ENCODE measurements at regions not wholly inside any gene's neighbourhood (a gene's known extent, or its start where the extent isn't known, plus 50 kb on each side); places are given as distances from the start of the nearest gene placed in this dataset.
"Not testable (repeated sequence)": the region's sequence is repeated elsewhere in the genome, so short reads cannot be mapped to it uniquely, and the experiment has no call there.

- Mint-ChIP-seq H3K27me3 (no peaks in the 10 kb centered on the region), H3K4me1 (no peaks in the 10 kb centered on the region), H3K9me3 (peaks cover 0 to 8% (median 1%) of the 10 kb centered on the region in 7 donors), H3K27ac (no peak overlapping the region), H3K4me3 (no peak overlapping the region), H3K36me3 (no peaks in the 10 kb centered on the region)
- H3K36me3 ChIP-seq (ENCODE audit: control insufficient read depth, insufficient read depth, low read length), result no peaks in the 10 kb centered on the region
- DNase-seq (no peak), ATAC-seq (ENCODE audit: low read depth in 2 of 2) (no peak)
- no peak overlapping the region for H3K4me3 ChIP-seq (ENCODE audit: low read depth, low read length)
- no peaks in the 10 kb centered on the region for H3K27me3 ChIP-seq (ENCODE audit: control insufficient read depth, insufficient read depth, low read length)
- no peaks in the 10 kb centered on the region for H3K9me3 ChIP-seq (ENCODE audit: control insufficient read depth in 2 of 2, low read length in 2 of 2)
- H3K27ac ChIP-seq (ENCODE audit: insufficient read depth, low read length, poor library complexity, severe bottlenecking), result no peak overlapping the region
- no peaks in the 10 kb centered on the region for H3K4me1 ChIP-seq (ENCODE audit: control insufficient read depth, insufficient read depth, low read length, poor library complexity, severe bottlenecking)
Measured at GRCh38 chr17:71779482-71779881, 341.3 kb upstream of the SOX9 start.

GRCh38 chr17:71780596-71780995, 340.2 kb upstream of the SOX9 start:
- no peak for DNase-seq
- Histone ChIP-seq H3K9me3 (ENCODE audit: control insufficient read depth in 2 of 2, low read length in 2 of 2) (no peaks in the 10 kb centered on the region), H3K4me3 (ENCODE audit: low read depth, low read length) (no peak overlapping the region), H3K4me1 (ENCODE audit: control insufficient read depth, insufficient read depth, low read length, poor library complexity, severe bottlenecking) (no peaks in the 10 kb centered on the region), H3K27ac (ENCODE audit: insufficient read depth, low read length, poor library complexity, severe bottlenecking) (no peak overlapping the region), H3K36me3 (ENCODE audit: control insufficient read depth, insufficient read depth, low read length) (no peaks in the 10 kb centered on the region), H3K27me3 (ENCODE audit: control insufficient read depth, insufficient read depth, low read length) (no peaks in the 10 kb centered on the region)
- Mint-ChIP-seq H3K9me3 (peaks cover 0 to 14% (median 3%) of the 10 kb centered on the region in 7 donors), H3K4me3 (no peak overlapping the region), H3K36me3 (no peaks in the 10 kb centered on the region), H3K27ac (no peak overlapping the region), H3K4me1 (no peaks in the 10 kb centered on the region), H3K27me3 (no peaks in the 10 kb centered on the region)
- ATAC-seq (ENCODE audit: low read depth in 2 of 2), result no peak

- H3K27me3 Mint-ChIP-seq; H3K9me3 ChIP-seq (ENCODE audit: control insufficient read depth in 2 of 2, low read length in 2 of 2); H3K27me3 ChIP-seq (ENCODE audit: control insufficient read depth, insufficient read depth, low read length); H3K27ac ChIP-seq (ENCODE audit: insufficient read depth, low read length, poor library complexity, severe bottlenecking); H3K4me1 ChIP-seq (ENCODE audit: control insufficient read depth, insufficient read depth, low read length, poor library complexity, severe bottlenecking); ATAC-seq (ENCODE audit: low read depth in 2 of 2); H3K4me1 Mint-ChIP-seq; H3K36me3 Mint-ChIP-seq; H3K4me3 ChIP-seq (ENCODE audit: low read depth, low read length); H3K27ac Mint-ChIP-seq; H3K36me3 ChIP-seq (ENCODE audit: control insufficient read depth, insufficient read depth, low read length); H3K4me3 Mint-ChIP-seq; DNase-seq: not testable (repeated sequence)
- H3K9me3 Mint-ChIP-seq, result peaks cover 0 to 16% (median 3%) of the 10 kb centered on the region in 7 donors
Measured at GRCh38 chr17:71782021-71782420, 338.8 kb upstream of the SOX9 start.

- H3K4me1 ChIP-seq (ENCODE audit: control insufficient read depth, insufficient read depth, low read length, poor library complexity, severe bottlenecking), result no peaks in the 10 kb centered on the region
- H3K36me3 Mint-ChIP-seq, result no peaks in the 10 kb centered on the region
- no peak overlapping the region for H3K4me3 Mint-ChIP-seq
- no peak for DNase-seq
- H3K27me3 Mint-ChIP-seq, result no peaks in the 10 kb centered on the region
- no peak overlapping the region for H3K27ac Mint-ChIP-seq
- ATAC-seq (ENCODE audit: low read depth in 2 of 2), result no peak
- no peak overlapping the region for H3K4me3 ChIP-seq (ENCODE audit: low read depth, low read length)
- H3K9me3 Mint-ChIP-seq, result peaks cover 0 to 12% (median 6%) of the 10 kb centered on the region in 7 donors
- H3K27ac ChIP-seq (ENCODE audit: insufficient read depth, low read length, poor library complexity, severe bottlenecking), result no peak overlapping the region
- H3K4me1 Mint-ChIP-seq, result no peaks in the 10 kb centered on the region
- H3K27me3 ChIP-seq (ENCODE audit: control insufficient read depth, insufficient read depth, low read length), result no peaks in the 10 kb centered on the region
- H3K9me3 ChIP-seq (ENCODE audit: control insufficient read depth in 2 of 2, low read length in 2 of 2), result no peaks in the 10 kb centered on the region
- no peaks in the 10 kb centered on the region for H3K36me3 ChIP-seq (ENCODE audit: control insufficient read depth, insufficient read depth, low read length)
Measured at GRCh38 chr17:71790791-71791190, 330.0 kb upstream of the SOX9 start.

GRCh38 chr17:71791311-71791710, 329.5 kb upstream of the SOX9 start:
- H3K36me3 Mint-ChIP-seq, result no peaks in the 10 kb centered on the region
- no peak overlapping the region for H3K4me3 Mint-ChIP-seq
- H3K27me3 ChIP-seq (ENCODE audit: control insufficient read depth, insufficient read depth, low read length), result no peaks in the 10 kb centered on the region
- H3K27me3 Mint-ChIP-seq, result no peaks in the 10 kb centered on the region
- no peak for DNase-seq
- H3K9me3 ChIP-seq (ENCODE audit: control insufficient read depth in 2 of 2, low read length in 2 of 2), result no peaks in the 10 kb centered on the region
- H3K27ac ChIP-seq (ENCODE audit: insufficient read depth, low read length, poor library complexity, severe bottlenecking), result no peak overlapping the region
- no peaks in the 10 kb centered on the region for H3K4me1 ChIP-seq (ENCODE audit: control insufficient read depth, insufficient read depth, low read length, poor library complexity, severe bottlenecking)
- H3K4me3 ChIP-seq (ENCODE audit: low read depth, low read length), result no peak overlapping the region
- peaks cover 0 to 14% (median 6%) of the 10 kb centered on the region in 7 donors for H3K9me3 Mint-ChIP-seq
- no peak for ATAC-seq (ENCODE audit: low read depth in 2 of 2)
- H3K4me1 Mint-ChIP-seq, result no peaks in the 10 kb centered on the region
- no peaks in the 10 kb centered on the region for H3K36me3 ChIP-seq (ENCODE audit: control insufficient read depth, insufficient read depth, low read length)
- H3K27ac Mint-ChIP-seq, result no peak overlapping the region

GRCh38 chr17:71792966-71793365, 327.9 kb upstream of the SOX9 start:
- H3K4me3 Mint-ChIP-seq, result no peak overlapping the region
- Histone ChIP-seq H3K4me1 (ENCODE audit: control insufficient read depth, insufficient read depth, low read length, poor library complexity, severe bottlenecking) (no peaks in the 10 kb centered on the region), H3K4me3 (ENCODE audit: low read depth, low read length) (no peak overlapping the region), H3K9me3 (ENCODE audit: control insufficient read depth in 2 of 2, low read length in 2 of 2) (no peaks in the 10 kb centered on the region), H3K27ac (ENCODE audit: insufficient read depth, low read length, poor library complexity, severe bottlenecking) (no peak overlapping the region), H3K36me3 (ENCODE audit: control insufficient read depth, insufficient read depth, low read length) (no peaks in the 10 kb centered on the region), H3K27me3 (ENCODE audit: control insufficient read depth, insufficient read depth, low read length) (no peaks in the 10 kb centered on the region)
- no peak overlapping the region for H3K27ac Mint-ChIP-seq
- H3K9me3 Mint-ChIP-seq, result peaks cover 0 to 9% (median 5%) of the 10 kb centered on the region in 7 donors
- H3K27me3 Mint-ChIP-seq, result no peaks in the 10 kb centered on the region
- H3K4me1 Mint-ChIP-seq, result no peaks in the 10 kb centered on the region
- DNase-seq (no peak), ATAC-seq (ENCODE audit: low read depth in 2 of 2) (no peak)
- H3K36me3 Mint-ChIP-seq, result no peaks in the 10 kb centered on the region

GRCh38 chr17:71793518-71793917, 327.3 kb upstream of the SOX9 start:
- H3K36me3 ChIP-seq (ENCODE audit: control insufficient read depth, insufficient read depth, low read length), result no peaks in the 10 kb centered on the region

GRCh38 chr17:71798701-71799100, 322.1 kb upstream of the SOX9 start:
- H3K27ac ChIP-seq (ENCODE audit: insufficient read depth, low read length, poor library complexity, severe bottlenecking), result no peak overlapping the region
- ATAC-seq (ENCODE audit: low read depth in 2 of 2), result no peak

More at GRCh38 chr17:71793518-71793917, 327.3 kb upstream of the SOX9 start:
- no peaks in the 10 kb centered on the region for H3K9me3 ChIP-seq (ENCODE audit: control insufficient read depth in 2 of 2, low read length in 2 of 2)
- no peak for ATAC-seq (ENCODE audit: low read depth in 2 of 2)
- Mint-ChIP-seq H3K9me3 (peaks cover 0 to 7% (median 4%) of the 10 kb centered on the region in 7 donors), H3K36me3 (no peaks in the 10 kb centered on the region), H3K4me3 (no peak overlapping the region), H3K27ac (no peak overlapping the region), H3K27me3 (no peaks in the 10 kb centered on the region), H3K4me1 (no peaks in the 10 kb centered on the region)
- DNase-seq, result no peak
- H3K4me1 ChIP-seq (ENCODE audit: control insufficient read depth, insufficient read depth, low read length, poor library complexity, severe bottlenecking), result no peaks in the 10 kb centered on the region
- H3K27ac ChIP-seq (ENCODE audit: insufficient read depth, low read length, poor library complexity, severe bottlenecking), result no peak overlapping the region
- no peak overlapping the region for H3K4me3 ChIP-seq (ENCODE audit: low read depth, low read length)
- H3K27me3 ChIP-seq (ENCODE audit: control insufficient read depth, insufficient read depth, low read length), result no peaks in the 10 kb centered on the region

More at GRCh38 chr17:71798701-71799100, 322.1 kb upstream of the SOX9 start:
- H3K4me3 ChIP-seq (ENCODE audit: low read depth, low read length), result no peak overlapping the region
- H3K27ac Mint-ChIP-seq, result no peak overlapping the region
- no peaks in the 10 kb centered on the region for H3K27me3 Mint-ChIP-seq
- H3K4me3 Mint-ChIP-seq, result no peak overlapping the region
- no peaks in the 10 kb centered on the region for H3K36me3 Mint-ChIP-seq
- no peak for DNase-seq
- no peaks in the 10 kb centered on the region for H3K9me3 ChIP-seq (ENCODE audit: control insufficient read depth in 2 of 2, low read length in 2 of 2)
- peaks cover 3 to 7% (median 4%) of the 10 kb centered on the region in 7 donors for H3K9me3 Mint-ChIP-seq
- H3K4me1 ChIP-seq (ENCODE audit: control insufficient read depth, insufficient read depth, low read length, poor library complexity, severe bottlenecking), result no peaks in the 10 kb centered on the region
- no peaks in the 10 kb centered on the region for H3K36me3 ChIP-seq (ENCODE audit: control insufficient read depth, insufficient read depth, low read length)
- no peaks in the 10 kb centered on the region for H3K4me1 Mint-ChIP-seq
- H3K27me3 ChIP-seq (ENCODE audit: control insufficient read depth, insufficient read depth, low read length), result no peaks in the 10 kb centered on the region
